ENCODE measurements at regions not wholly inside any gene's neighbourhood (a gene's known extent, or its start where the extent isn't known, plus 50 kb on each side); places are given as distances from the start of the nearest gene placed in this dataset.
A peak's percentile ranks its signal among the peaks of the same experiment; 100 is the strongest.

DNA sequence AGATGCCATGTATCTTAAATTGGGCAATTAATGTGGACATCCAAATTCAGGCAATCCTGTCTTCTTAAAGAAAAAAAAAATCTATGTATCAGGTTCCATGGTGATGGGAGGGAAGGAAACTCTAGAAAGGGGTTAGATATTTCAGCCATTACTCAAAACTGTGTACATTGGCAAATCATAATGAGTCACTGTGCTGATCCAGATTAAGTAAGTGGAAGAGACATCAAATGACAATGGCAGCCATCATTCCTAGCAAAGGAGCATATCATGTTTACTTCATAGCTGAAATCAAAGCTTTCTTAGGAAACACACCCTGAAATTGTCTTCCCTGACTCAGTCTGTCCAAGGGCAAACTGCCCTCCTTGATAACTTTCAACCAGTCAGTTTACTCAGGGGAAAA, 713.3 kb upstream of the GBE1 start:
- POLR2A ChIA-PET: no interaction called here
- no peak for ATAC-seq

DNA sequence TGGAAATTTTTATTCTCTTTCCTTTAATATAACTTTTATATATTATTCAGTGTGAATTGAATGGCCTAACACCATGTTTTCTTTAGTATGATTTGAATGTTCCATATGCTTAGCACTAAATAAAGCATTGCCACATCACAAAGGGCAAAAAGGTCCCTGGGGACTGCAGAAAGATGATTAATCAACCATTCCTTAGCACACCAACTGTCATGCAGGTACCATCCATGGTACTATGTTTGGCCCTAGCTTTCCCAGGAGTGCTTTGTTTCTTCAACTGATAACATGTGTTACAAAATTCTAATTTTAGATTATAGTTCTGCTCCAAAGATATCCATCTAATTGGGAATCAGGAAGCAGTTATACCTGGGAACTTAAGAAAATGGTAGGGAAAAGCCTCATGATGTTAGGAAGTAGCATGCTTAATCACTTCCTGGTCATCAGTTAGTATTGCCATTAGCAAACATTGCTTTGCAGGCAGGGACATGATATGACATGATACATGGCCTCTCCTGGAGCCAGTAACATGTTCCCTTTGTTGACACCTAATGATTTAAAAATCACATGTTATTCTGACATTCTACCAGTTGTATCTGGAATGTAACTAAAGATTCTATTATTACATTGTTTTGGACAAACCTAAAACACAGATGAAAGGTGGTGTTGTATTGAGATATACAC, 712.6 kb upstream of the GBE1 start:
- CTCF ChIA-PET: no interaction called here
- FAIRE-seq: no peak
- H3K4me1 ChIP-seq: no peaks in the 10 kb centered on the region
- no peak overlapping the region for H3K4me2 ChIP-seq
- POLR2A ChIA-PET: no interaction called here
- no peaks in the 10 kb centered on the region for H3K9me3 ChIP-seq
- H3K27ac ChIP-seq: no peak overlapping the region
- TF ChIP-seq, protein P1, sequence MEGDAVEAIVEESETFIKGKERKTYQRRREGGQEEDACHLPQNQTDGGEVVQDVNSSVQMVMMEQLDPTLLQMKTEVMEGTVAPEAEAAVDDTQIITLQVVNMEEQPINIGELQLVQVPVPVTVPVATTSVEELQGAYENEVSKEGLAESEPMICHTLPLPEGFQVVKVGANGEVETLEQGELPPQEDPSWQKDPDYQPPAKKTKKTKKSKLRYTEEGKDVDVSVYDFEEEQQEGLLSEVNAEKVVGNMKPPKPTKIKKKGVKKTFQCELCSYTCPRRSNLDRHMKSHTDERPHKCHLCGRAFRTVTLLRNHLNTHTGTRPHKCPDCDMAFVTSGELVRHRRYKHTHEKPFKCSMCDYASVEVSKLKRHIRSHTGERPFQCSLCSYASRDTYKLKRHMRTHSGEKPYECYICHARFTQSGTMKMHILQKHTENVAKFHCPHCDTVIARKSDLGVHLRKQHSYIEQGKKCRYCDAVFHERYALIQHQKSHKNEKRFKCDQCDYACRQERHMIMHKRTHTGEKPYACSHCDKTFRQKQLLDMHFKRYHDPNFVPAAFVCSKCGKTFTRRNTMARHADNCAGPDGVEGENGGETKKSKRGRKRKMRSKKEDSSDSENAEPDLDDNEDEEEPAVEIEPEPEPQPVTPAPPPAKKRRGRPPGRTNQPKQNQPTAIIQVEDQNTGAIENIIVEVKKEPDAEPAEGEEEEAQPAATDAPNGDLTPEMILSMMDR (IDR thresholded peaks at IDR 0.05): no peak
- no peak for TF ChIP-seq GATA3 (IDR thresholded peaks at IDR 0.05; ENCODE audit: borderline replicate concordance)
- TF ChIP-seq RFX5 (IDR thresholded peaks at IDR 0.05): no peak
- TF ChIP-seq POLR2A (IDR thresholded peaks at IDR 0.05; ENCODE audit: low read length): no peak
- TF ChIP-seq, protein P2, sequence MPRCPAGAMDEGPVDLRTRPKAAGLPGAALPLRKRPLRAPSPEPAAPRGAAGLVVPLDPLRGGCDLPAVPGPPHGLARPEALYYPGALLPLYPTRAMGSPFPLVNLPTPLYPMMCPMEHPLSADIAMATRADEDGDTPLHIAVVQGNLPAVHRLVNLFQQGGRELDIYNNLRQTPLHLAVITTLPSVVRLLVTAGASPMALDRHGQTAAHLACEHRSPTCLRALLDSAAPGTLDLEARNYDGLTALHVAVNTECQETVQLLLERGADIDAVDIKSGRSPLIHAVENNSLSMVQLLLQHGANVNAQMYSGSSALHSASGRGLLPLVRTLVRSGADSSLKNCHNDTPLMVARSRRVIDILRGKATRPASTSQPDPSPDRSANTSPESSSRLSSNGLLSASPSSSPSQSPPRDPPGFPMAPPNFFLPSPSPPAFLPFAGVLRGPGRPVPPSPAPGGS (IDR thresholded peaks at IDR 0.05): no peak
- TF ChIP-seq FOXS1 (CRISPR knock-in tag; IDR thresholded peaks at IDR 0.05): no peak
- TF ChIP-seq, protein P3, sequence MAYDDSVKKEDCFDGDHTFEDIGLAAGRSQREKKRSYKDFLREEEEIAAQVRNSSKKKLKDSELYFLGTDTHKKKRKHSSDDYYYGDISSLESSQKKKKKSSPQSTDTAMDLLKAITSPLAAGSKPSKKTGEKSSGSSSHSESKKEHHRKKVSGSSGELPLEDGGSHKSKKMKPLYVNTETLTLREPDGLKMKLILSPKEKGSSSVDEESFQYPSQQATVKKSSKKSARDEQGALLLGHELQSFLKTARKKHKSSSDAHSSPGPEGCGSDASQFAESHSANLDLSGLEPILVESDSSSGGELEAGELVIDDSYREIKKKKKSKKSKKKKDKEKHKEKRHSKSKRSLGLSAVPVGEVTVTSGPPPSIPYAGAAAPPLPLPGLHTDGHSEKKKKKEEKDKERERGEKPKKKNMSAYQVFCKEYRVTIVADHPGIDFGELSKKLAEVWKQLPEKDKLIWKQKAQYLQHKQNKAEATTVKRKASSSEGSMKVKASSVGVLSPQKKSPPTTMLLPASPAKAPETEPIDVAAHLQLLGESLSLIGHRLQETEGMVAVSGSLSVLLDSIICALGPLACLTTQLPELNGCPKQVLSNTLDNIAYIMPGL (CRISPR knock-in tag; IDR thresholded peaks at IDR 0.05; ENCODE audit: borderline replicate concordance): no peak
- no peak for TF ChIP-seq MYC (IDR thresholded peaks at IDR 0.05; ENCODE audit: borderline replicate concordance, low read length)
- TF ChIP-seq HOXB5 (CRISPR knock-in tag; IDR thresholded peaks at IDR 0.05): no peak
- TF ChIP-seq, protein P4, sequence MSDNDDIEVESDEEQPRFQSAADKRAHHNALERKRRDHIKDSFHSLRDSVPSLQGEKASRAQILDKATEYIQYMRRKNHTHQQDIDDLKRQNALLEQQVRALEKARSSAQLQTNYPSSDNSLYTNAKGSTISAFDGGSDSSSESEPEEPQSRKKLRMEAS (IDR thresholded peaks at IDR 0.05): no peak
- no peak for TF ChIP-seq TP53 (CRISPR knock-in tag; IDR thresholded peaks at IDR 0.05)
- TF ChIP-seq MAFK (IDR thresholded peaks at IDR 0.05; ENCODE audit: partially characterized antibody): no peak
- TF ChIP-seq CEBPB (IDR thresholded peaks at IDR 0.05): no peak
- TF ChIP-seq ZC3H11A (IDR thresholded peaks at IDR 0.05): no peak
- TF ChIP-seq, protein P5, sequence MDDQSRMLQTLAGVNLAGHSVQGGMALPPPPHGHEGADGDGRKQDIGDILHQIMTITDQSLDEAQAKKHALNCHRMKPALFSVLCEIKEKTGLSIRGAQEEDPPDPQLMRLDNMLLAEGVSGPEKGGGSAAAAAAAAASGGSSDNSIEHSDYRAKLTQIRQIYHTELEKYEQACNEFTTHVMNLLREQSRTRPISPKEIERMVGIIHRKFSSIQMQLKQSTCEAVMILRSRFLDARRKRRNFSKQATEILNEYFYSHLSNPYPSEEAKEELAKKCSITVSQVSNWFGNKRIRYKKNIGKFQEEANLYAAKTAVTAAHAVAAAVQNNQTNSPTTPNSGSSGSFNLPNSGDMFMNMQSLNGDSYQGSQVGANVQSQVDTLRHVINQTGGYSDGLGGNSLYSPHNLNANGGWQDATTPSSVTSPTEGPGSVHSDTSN (IDR thresholded peaks at IDR 0.05): no peak
- ATAC-seq: no peak
- DNase-seq (ENCODE audit: low read depth in 1 of 2, low spot score in 1 of 2): no peak
- H3K4me3 ChIP-seq: no peak overlapping the region

More for the DNA sequence above, 713.3 kb upstream of the GBE1 start:
- H3K9me3 ChIP-seq: no peaks in the 10 kb centered on the region
- H3K4me3 ChIP-seq: no peak overlapping the region
- FAIRE-seq: no peak
- DNase-seq (ENCODE audit: low read depth in 1 of 2, low spot score in 1 of 2): peak in 1 of 2 experiments; percentile 16
- CTCF ChIA-PET: no interaction called here
- no peaks in the 10 kb centered on the region for H3K4me1 ChIP-seq
- TF ChIP-seq MYC (IDR thresholded peaks at IDR 0.05; ENCODE audit: borderline replicate concordance, low read length): no peak
- no peak for TF ChIP-seq CEBPB (IDR thresholded peaks at IDR 0.05)
- no peak for TF ChIP-seq HOXA7 (CRISPR knock-in tag; IDR thresholded peaks at IDR 0.05)
- TF ChIP-seq FOSB (CRISPR knock-in tag; IDR thresholded peaks at IDR 0.05): no peak
- TF ChIP-seq JUNB (IDR thresholded peaks at IDR 0.05): no peak
- TF ChIP-seq FOXS1 (CRISPR knock-in tag; IDR thresholded peaks at IDR 0.05): no peak
- TF ChIP-seq NPAS2 (CRISPR knock-in tag; IDR thresholded peaks at IDR 0.05; ENCODE audit: borderline replicate concordance): no peak
- no peak for TF ChIP-seq MAFK (IDR thresholded peaks at IDR 0.05; ENCODE audit: partially characterized antibody)
- no peak for TF ChIP-seq SREBF2 (IDR thresholded peaks at IDR 0.05)
- TF ChIP-seq POLR2A (IDR thresholded peaks at IDR 0.05; ENCODE audit: low read length): no peak
- no peak for TF ChIP-seq ZNF302 (CRISPR knock-in tag; IDR thresholded peaks at IDR 0.05)
- no peak for TF ChIP-seq SMC3 (IDR thresholded peaks at IDR 0.05)
- H3K27ac ChIP-seq: no peak overlapping the region
- H3K4me2 ChIP-seq: no peak overlapping the region
